Panc1 (cell line): ENCODE measurements at regions not wholly inside any gene's neighbourhood (a gene's known extent, or its start where the extent isn't known, plus 50 kb on each side); places are given as distances from the start of the nearest gene placed in this dataset.

Experiments used
- ATAC-seq: fragments of 200-7000 bp; cut with Tn5 transposase; 2 replicates; pipeline ENCODE4 v1.9.1; 2020; ENCODE audit warnings: mild to moderate bottlenecking, moderate library complexity
- BruUV-seq: library from RNA; stranded (reverse); fragments of 400-500 nt; replicated peaks from 2 replicates; lab custom pipeline; 2021; lab: Mats Ljungman, UMichigan
- CTCF ChIA-PET: fragments of 300-600 bp; sonication (Branson Sonifier 250); formaldehyde crosslinking; loops from one replicate; lab custom pipeline; 2022; ENCODE audit warnings: antibody characterized with exemption; lab: Charles Lee
- POLR2A ChIA-PET: fragments of 300-600 bp; sonication (Branson Sonifier 250); formaldehyde crosslinking; loops from one replicate; lab custom pipeline; 2022; ENCODE audit warnings: antibody characterized with exemption; lab: Charles Lee
- DNase-seq: peaks from one replicate; pipeline ENCODE4 v3.0.0-alpha.2; 2010; ENCODE audit warnings: low read depth, low spot score
- H3K27ac ChIP-seq: 2 replicates; pipeline ENCODE4 v1.5.1; 2011; ENCODE audit warnings: mild to moderate bottlenecking, low read length, inconsistent platforms
- H3K27me3 ChIP-seq: fragments of 200-500 bp; sonication (Bioruptor generic); 2 replicates; pipeline ENCODE4 v1.6.0; 2014; ENCODE audit warnings: low read length, inconsistent platforms; ENCODE audit not compliant: control insufficient read depth, insufficient read depth
- H3K36me3 ChIP-seq: fragments of 200-500 bp; sonication (Bioruptor generic); 2 replicates; pipeline ENCODE4 v1.5.1; 2014; ENCODE audit warnings: inconsistent platforms, mild to moderate bottlenecking, low read length, moderate library complexity; ENCODE audit not compliant: control insufficient read depth, insufficient read depth
- H3K4me1 ChIP-seq: 2 replicates; pipeline ENCODE4 v1.5.1; 2011; ENCODE audit warnings: inconsistent platforms, mild to moderate bottlenecking, low read length, moderate library complexity; ENCODE audit not compliant: control insufficient read depth, insufficient read depth
- H3K4me3 ChIP-seq, 2 experiments: 2 replicates each; pipeline ENCODE4 v1.5.1; 2011 to 2012; ENCODE audit warnings: low read depth in 2 of 2, low read length in 2 of 2, mild to moderate bottlenecking in 2 of 2, inconsistent platforms in 1 of 2, moderate library complexity in 1 of 2
- H3K9me3 ChIP-seq: fragments of 200-500 bp; sonication (Bioruptor generic); 2 replicates; pipeline ENCODE4 v1.5.1; 2014; ENCODE audit warnings: low read depth, mild to moderate bottlenecking, inconsistent platforms, low read length, moderate library complexity; ENCODE audit not compliant: control insufficient read depth, insufficient read depth
- CTCF ChIP-seq: fragments of 450-650 bp; IDR thresholded peaks from 2 replicates; pipeline ENCODE4 v1.5.1; 2017; ENCODE audit warnings: mild to moderate bottlenecking
- POLR2AphosphoS5 ChIP-seq: IDR thresholded peaks from 2 replicates; pipeline ENCODE4 v1.6.1; 2012; ENCODE audit warnings: mild to moderate bottlenecking, low read depth, low read length, moderate library complexity
- REST ChIP-seq, 2 experiments: IDR thresholded peaks; 2 replicates each; pipeline ENCODE4 v1.6.1; 2011 to 2012; ENCODE audit warnings: low read depth in 2 of 2, control low read depth in 1 of 2, low read length in 1 of 2, mild to moderate bottlenecking in 1 of 2, moderate library complexity in 1 of 2; ENCODE audit not compliant: insufficient read depth in 1 of 2
- SIN3A ChIP-seq: IDR thresholded peaks from 2 replicates; pipeline ENCODE4 v1.6.1; 2012; ENCODE audit warnings: low read depth, mild to moderate bottlenecking, low read length, moderate library complexity, borderline replicate concordance; ENCODE audit not compliant: insufficient read depth
- TCF7L2 ChIP-seq: IDR thresholded peaks from 2 replicates; pipeline ENCODE4 v1.6.1; 2011; ENCODE audit warnings: mild to moderate bottlenecking, low read depth, low read length, inconsistent platforms
- in situ Hi-C: cut with HindIII; loops from 2 replicates; pipeline ENCODE4 v1.10.0; 2016; ENCODE audit warnings: low sequenced_read_pairs, low pct_unique_long_range_greater_than_20kb
- intact Hi-C: fragments of 100-400 bp; cut with micrococcal nuclease; formaldehyde crosslinking; loops from one replicate; pipeline ENCODE4 v1.10.0; 2022; ENCODE audit not compliant: unreplicated experiment

GRCh38 chr2:16184945-16185660 lies 244.8 kb downstream of the MYCN start:
- DNase-seq = no peak
- Histone ChIP-seq H3K27me3 (peaks cover 3% of the 10 kb centered on the region; the same call in 1 of the 2 replicates), H3K27ac (no peak overlapping the region), H3K4me3 (no peak overlapping the region), H3K4me1 (no peaks in the 10 kb centered on the region), H3K9me3 (no peaks in the 10 kb centered on the region), H3K36me3 (no peaks in the 10 kb centered on the region)
- ATAC-seq = no peak
- CTCF ChIA-PET = no interaction called here
- TF ChIP-seq TCF7L2 = no peak
- TF ChIP-seq POLR2AphosphoS5 = no peak
- no peak for TF ChIP-seq CTCF
- TF ChIP-seq REST (IDR thresholded peaks at IDR 0.05; ENCODE audit: insufficient read depth in 1 of 2, low read depth in 2 of 2, low read length in 1 of 2) = no peak
- in situ Hi-C loops (no loop called here), intact Hi-C loops (no loop called here)
- POLR2A ChIA-PET = no interaction called here
- BruUV-seq = no TSS peak

- ATAC-seq (no peak), DNase-seq (no peak)
- Histone ChIP-seq H3K27me3 (peaks cover 3% of the 10 kb centered on the region; the same call in 1 of the 2 replicates), H3K36me3 (no peaks in the 10 kb centered on the region), H3K4me3 (no peak overlapping the region), H3K27ac (no peak overlapping the region), H3K9me3 (no peaks in the 10 kb centered on the region), H3K4me1 (no peaks in the 10 kb centered on the region)
- in situ Hi-C loops (no loop called here), intact Hi-C loops (no loop called here)
- ChIA-PET CTCF (no interaction called here), POLR2A (no interaction called here)
- BruUV-seq = no TSS peak
- TF ChIP-seq REST (IDR thresholded peaks at IDR 0.05; ENCODE audit: insufficient read depth in 1 of 2, low read depth in 2 of 2, low read length in 1 of 2) (no peak), POLR2AphosphoS5 (no peak), SIN3A (no peak), TCF7L2 (no peak), CTCF (no peak)
Observed at GRCh38 chr2:16184341-16184890, 244.1 kb downstream of the MYCN start.
